ENCODE measurements at regions not wholly inside any gene's neighbourhood (a gene's known extent, or its start where the extent isn't known, plus 50 kb on each side); places are given as distances from the start of the nearest gene placed in this dataset.

GRCh38 chr3:117417411-117417810 is 707.8 kb downstream of the TUSC7 start:
- no peak for DNase-seq

DNA sequence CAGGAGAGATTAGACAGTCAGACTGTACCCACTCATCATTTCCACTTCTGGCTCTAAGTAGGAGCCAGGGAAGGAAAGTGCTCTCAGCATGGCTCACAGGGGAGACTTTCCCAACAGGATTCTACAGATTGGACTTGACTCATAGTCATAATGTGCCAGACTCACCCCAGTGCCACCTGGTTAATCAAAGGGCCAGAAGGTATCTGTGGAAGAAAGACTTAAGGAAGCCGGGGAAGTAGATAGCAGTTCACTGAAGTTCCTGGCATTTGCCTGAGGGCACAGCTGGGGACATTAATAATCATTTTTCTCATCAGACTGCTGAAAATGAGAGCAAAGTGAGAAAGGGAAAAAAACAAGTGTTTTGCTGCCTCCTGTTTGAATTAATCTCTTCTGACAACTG is 717.5 kb downstream of the TUSC7 start:
- DNase-seq: no peak

DNA sequence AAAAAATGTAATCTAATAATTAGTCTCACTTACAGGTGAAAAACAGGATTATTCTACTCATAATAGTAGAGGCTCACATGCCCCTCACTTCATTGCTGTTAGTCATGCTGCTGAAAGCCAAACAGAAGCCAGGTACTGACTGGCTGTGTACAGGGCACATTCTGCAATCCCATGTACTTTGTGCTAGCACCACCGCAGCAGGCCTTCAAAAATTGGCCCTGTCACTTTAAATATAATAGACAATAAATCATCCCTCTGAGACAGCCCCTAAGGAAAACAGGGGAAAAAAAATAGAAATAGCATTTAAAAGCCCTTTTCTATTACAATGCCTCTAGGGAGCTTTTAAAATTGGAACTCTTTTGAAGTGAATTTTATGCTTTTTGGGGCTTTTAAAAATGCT is 723.8 kb downstream of the TUSC7 start:
- DNase-seq: no peak

DNA sequence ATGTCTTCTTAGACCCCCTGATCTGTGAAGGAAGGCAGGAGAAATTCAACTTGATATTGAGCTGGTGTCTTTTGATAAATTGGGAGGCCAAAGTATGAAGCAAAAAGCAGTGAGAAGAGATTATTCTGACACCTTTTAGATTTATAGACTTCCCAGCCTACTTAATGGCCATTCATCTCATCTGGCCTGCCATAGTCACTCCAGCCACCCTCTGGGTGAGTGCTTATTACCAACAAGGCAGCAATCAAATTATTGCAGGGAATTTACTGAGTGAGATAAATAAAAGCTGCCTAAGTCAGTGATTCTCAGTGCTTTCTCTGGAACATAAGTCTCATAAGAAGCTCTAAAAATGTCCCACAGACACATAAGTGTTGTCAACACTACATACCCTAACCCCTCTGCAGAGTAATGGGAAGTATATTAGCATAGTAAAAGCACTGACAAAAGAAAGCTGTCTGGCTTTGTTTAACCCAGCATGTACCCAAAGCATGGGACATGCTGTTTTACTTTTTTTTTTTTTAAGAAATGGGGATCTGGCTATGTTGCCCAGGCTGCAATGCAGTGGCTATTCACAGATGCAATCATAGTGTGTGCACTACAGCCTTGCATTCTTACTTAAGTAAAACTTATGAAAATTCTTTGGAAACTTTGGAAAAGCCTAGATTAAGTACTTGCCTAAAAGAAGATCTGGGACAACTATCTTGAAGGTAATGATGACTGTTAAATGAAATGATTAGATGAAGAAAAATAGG is 725.3 kb downstream of the TUSC7 start:
- DNase-seq: no peak

DNA sequence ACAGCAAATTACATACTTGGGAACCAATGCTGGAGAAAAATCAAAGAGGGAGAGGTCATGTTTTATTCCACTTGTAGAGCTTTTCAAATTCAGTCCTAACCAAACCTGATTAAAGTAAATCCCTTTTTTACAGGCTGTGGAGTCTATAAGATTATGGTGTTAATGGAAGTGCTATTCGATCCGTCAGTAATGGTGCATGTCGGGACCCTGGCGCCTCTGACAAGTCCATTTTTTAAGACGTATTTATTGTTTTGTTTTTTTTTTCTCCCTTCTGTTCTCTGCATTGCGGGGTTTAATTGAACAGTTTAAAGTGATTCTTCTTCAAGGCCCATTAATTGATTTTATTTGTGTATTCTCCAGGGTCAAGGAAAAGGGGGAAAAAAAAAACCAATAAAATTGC is 725.9 kb downstream of the TUSC7 start:
- no peak for DNase-seq

- no peak for DNase-seq
These were observed 730.2 kb downstream of the TUSC7 start for GRCh38 chr3:117439812-117440211.

DNA sequence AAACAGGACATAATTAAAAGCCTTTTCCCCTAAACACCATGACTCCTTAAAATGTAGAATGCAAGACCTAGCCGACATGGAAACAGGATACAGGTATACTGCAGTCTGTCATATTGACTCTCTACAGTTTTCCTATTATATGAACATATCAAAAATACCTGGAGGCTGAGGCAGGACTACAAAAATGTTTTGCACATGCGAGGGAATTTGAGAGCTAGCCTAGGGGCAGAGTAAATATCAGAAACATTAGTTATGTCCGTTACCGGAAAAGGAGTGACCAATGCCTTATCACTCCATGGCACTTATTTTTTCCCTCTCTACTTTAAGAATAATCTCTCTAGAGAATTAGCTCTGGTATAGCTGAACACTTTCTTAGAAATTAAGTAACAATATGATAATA is 732.3 kb downstream of the TUSC7 start:
- DNase-seq: no peak

DNA sequence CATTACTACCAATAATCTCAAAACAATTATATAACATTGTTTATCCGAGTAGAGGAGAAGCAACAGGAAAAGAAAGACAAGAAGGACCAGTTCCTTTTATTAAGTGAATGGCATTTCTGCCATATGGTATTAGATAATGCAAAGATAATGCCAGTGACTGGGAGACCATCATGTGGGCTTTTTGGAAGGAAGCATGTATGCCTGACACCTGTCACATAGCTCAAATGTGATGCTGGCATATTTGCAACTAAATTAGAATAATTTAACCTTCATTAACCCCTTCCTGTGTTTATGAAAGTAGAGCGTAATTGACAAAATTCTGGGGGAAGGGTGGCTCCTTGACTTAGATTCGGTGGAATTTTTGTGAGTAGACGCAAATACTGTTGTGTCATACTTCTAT is 733.0 kb downstream of the TUSC7 start:
- DNase-seq: no peak

GRCh38 chr3:117443014-117443413 is 733.4 kb downstream of the TUSC7 start:
- no peak for DNase-seq

DNA sequence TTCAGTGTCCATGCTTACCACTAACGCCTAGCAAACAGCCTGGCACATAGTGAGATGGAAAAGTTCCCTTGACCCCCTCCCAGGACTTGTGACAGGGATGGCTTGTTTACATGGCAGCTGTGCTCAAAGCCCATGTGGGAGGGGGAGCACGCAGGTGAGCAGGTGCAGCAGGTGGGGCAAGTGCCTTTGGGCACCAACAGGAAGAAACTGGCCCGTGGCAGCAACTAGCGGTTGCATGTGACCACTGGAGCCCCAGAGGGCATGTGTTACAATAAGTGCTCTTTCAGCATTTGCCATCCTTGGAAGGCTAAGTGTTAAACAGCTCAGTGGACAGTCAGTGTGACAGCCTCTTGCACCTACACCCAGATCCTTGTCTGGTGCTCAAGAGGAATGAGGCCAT is 734.6 kb downstream of the TUSC7 start:
- DNase-seq: no peak

DNA sequence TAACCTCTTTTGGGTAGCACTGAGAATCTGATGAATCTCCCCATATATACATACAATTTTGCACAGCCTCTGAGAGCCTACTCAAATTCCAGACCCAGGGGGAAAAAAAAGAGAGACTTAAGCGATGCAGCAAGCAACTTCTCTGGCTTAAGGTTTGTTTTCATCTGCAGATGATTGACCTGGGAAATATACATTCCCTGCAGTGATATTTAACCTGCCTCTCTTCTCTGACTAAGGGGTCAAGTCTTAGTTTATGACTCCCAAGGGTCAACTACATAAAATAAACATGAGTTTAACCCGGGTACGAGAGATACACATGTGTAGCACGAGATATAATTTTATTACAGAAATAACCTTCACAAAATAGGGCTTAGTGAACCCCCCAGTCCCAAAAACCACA is 737.8 kb downstream of the TUSC7 start:
- no peak for DNase-seq

GRCh38 chr3:117450026-117450425 is 740.4 kb downstream of the TUSC7 start:
- no peak for DNase-seq

DNA sequence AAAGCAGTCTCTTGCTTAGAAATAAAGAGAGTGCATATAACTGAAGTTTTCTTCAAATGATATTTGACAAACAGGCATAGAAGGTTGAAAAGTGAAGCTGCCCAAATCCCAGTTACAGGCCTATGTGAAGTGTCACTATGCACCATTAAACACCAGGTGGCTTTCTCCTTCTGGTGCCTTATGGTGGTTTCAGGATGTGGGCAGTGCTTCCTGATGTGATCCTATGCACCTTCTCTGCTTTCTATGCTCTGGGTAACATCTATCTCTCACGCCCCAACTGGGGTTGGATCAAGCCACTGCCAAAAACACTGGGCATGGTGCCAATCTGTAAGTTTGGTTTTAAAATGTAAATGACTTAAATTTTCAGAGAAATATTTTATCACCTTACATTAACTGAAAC is 744.7 kb downstream of the TUSC7 start:
- DNase-seq: no peak

GRCh38 chr3:117454908-117455307 is 745.3 kb downstream of the TUSC7 start:
- DNase-seq: no peak

DNA sequence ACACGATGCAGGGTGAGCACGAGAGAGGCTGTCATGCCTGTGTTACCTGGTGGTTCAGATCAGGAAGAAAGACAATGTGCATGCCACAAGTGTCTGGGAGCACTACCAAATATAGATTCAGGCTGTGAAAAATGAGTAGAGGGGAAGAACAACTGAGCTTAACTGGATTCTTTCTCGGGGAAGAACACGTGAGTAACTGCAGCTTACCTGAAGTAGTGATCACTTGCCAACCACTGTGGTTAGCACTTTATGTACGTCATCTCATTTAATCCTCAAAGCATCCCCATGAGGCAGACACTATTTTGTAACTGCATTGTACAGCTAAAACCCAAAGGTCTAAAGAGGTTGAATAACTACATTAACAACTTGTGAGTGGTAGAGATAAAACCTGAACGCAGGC is 746.2 kb downstream of the TUSC7 start:
- DNase-seq: no peak

GRCh38 chr3:117463276-117464115 is 753.9 kb downstream of the TUSC7 start:
- no peak for DNase-seq

DNA sequence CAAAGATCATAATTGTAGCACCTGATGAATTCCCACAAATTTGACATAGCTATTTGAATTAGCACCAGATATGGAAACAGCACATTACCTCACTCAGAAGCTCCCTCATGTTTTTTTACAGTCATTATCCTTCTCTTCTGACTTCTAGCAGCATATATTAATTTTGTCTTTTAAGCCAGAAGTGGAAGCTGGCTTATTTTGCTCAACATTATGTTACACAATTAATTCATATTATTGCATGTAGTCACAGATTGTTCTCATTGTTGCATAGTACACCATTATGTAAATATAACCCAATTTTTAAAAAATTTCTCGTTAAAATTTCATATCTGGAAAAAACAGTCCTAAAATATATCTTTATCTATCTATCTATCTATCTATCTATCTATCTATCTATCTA is 762.3 kb downstream of the TUSC7 start:
- no peak for DNase-seq

- DNase-seq: no peak
These were observed 764.5 kb downstream of the TUSC7 start for GRCh38 chr3:117473981-117474538.

- DNase-seq: no peak
These were observed 767.0 kb downstream of the TUSC7 start for GRCh38 chr3:117476572-117476971.

DNA sequence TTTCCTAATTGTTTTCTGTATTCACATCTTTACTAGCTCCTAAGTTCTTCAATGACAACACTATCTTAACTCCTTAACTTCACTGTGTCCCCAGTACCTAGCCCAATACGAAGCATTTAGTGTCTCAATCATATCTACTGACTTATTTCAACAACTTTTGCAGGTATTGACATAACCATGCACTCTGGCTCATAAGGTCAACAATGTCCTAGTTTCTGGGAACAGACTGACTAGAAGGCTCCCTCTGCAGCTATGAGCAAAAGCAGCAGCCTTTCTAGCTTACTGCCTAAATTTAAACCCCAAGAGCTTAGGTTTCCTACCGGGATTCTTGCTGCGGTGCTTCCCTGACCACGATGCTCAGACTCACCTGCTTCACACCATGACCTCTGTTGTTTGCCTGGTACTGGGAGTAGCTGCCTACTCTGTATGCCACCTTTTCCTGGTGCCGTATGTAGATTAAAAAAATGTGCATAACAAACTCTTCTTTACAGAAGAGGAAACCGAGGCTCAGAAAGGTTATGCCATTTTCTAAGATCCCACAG is 767.7 kb downstream of the TUSC7 start:
- no peak for DNase-seq

DNA sequence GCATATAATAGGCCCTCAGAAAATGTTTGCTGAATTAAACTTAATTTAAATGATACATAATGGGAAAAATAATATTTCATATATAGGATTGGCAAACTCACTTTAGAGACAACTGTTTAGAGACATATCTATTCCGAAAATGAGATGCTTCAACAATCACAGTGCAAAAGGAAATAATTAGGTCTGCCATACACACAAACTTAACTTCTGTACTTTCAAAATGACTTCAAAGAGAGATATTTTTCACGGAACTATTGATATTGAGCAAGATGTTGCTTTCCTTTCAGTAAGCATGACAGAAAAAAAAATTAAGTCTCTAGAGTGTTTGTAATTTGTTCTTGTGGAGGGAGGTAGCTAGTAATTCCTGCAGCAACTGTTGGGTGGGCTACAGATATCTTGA is 769.5 kb downstream of the TUSC7 start:
- no peak for DNase-seq

DNA sequence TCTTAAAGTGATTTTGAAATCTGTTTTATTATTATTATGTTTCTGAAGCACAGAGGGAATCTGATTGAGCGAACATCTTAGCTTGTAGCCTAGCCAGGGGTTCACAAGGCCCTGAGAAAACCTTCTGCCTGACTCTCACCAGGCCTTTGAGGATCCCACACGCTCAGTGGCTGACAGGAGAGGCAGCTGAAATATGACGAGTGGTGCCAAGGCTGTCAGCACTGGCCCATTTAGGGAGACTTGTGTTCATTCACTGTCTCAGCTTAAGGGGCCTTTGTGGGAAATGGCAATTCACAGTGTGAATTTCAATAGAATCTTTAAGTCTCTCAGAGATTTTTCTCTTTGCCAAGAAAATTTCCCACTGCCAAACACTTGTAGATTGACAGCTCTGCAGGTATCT is 770.9 kb downstream of the TUSC7 start:
- DNase-seq: no peak

DNA sequence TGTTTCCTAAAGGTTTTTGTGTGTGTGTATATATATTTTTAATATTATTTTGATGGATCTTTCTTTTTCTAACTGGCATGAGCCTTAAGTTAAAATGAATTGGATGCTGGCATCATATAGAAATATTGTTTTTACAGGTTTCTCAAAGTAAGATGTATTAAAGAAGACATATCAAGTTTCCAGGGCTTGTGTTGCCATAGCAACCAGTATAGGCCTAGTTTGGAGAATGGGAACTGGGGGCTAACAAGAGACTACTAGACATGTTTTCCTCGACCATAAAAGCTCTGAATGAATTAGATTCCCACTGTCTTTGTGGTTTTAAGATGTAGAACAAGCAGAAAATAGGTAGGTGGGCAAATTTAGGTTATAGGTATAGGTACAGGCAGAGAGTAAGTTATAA is 771.4 kb downstream of the TUSC7 start:
- DNase-seq: no peak

DNA sequence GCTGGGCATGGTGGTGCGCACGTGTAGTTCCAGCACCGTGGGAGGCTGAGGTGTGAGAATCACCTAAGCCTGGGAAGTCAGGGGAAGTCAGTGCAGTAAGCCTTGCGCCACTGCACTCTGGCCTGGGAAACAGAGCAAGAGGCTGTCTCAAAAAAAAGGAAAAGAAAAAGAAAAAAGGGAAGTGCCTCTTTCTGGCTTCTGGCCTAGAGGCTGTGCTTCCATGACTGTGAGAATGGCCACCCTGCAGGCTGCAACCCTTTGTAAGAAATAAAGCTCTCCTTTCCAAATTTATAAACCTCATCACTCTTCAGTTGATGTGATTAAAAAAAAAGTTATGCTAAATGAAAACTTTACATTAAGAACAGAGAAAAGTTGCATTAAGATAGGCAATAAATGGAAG is 774.3 kb downstream of the TUSC7 start:
- no peak for DNase-seq
